LNCaP clone FGC (cell line): ENCODE measurements at regions not wholly inside any gene's neighbourhood (a gene's known extent, or its start where the extent isn't known, plus 50 kb on each side); places are given as distances from the start of the nearest gene placed in this dataset.

Experiments used
- DNase-seq: peaks from one replicate; pipeline ENCODE4 v3.0.0-alpha.2; 2011; ENCODE audit warnings: low read depth
- H3K4me3 ChIP-seq: 2 replicates; pipeline ENCODE4 v1.5.1; 2011; ENCODE audit warnings: mild to moderate bottlenecking, low read depth, low read length, control low read depth
- CTCF ChIP-seq: IDR thresholded peaks from 2 replicates; pipeline ENCODE4 v1.5.1; 2012; ENCODE audit warnings: mild to moderate bottlenecking; ENCODE audit not compliant: control insufficient read depth, insufficient read depth; ENCODE audit errors: extremely low read depth

- TF ChIP-seq CTCF: no peak
- H3K4me3 ChIP-seq: no peak overlapping the region
- DNase-seq: no peak
Observed at GRCh38 chr11:104405277-104405676, 241.3 kb upstream of the PDGFD start.

GRCh38 chr11:104404231-104405175 is 240.6 kb upstream of the PDGFD start:
- DNase-seq: no peak
- no peak overlapping the region for H3K4me3 ChIP-seq
- no peak for TF ChIP-seq CTCF

- no peak overlapping the region for H3K4me3 ChIP-seq
- no peak for DNase-seq
- TF ChIP-seq CTCF: no peak
Observed at GRCh38 chr11:104402812-104403521, 239.0 kb upstream of the PDGFD start.

GRCh38 chr11:104394508-104394907 is 230.6 kb upstream of the PDGFD start:
- TF ChIP-seq CTCF: no peak
- no peak overlapping the region for H3K4me3 ChIP-seq
- DNase-seq: no peak

GRCh38 chr11:104390651-104391050 is 226.7 kb upstream of the PDGFD start:
- H3K4me3 ChIP-seq: no peak overlapping the region
- DNase-seq: no peak
- no peak for TF ChIP-seq CTCF

GRCh38 chr11:104385884-104386283 is 221.9 kb upstream of the PDGFD start:
- H3K4me3 ChIP-seq: no peak overlapping the region
- DNase-seq: no peak
- no peak for TF ChIP-seq CTCF
